GM04504 (cell line): ENCODE measurements at regions not wholly inside any gene's neighbourhood (a gene's known extent, or its start where the extent isn't known, plus 50 kb on each side); places are given as distances from the start of the nearest gene placed in this dataset.
"Not testable (repeated sequence)": the region's sequence is repeated elsewhere in the genome, so short reads cannot be mapped to it uniquely, and the experiment has no call there.

Experiments used
- DNase-seq: peaks from one replicate; pipeline ENCODE4 v3.0.0-alpha.2; 2012; ENCODE audit warnings: low read depth

DNA sequence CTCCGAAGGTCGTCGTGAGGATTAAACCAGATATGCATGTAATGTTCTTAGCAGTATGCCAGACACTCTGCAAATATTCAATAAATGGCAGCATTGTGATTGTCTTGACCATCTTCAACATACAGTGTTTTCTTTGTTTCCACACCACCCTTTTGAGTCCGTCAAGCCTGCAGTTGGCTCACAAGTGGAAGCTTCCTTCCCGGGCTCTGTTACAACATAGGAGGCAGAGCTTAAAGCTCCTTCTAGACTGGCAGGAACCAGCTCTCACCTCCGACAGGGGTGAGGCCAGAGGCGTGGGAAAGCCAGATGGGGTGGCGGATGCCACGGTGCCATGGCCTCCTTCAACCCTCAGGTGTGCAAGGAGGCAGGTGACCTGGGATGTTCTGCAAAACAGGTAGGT, 138.3 kb downstream of the FOXL1 start:
- DNase-seq: no peak

DNA sequence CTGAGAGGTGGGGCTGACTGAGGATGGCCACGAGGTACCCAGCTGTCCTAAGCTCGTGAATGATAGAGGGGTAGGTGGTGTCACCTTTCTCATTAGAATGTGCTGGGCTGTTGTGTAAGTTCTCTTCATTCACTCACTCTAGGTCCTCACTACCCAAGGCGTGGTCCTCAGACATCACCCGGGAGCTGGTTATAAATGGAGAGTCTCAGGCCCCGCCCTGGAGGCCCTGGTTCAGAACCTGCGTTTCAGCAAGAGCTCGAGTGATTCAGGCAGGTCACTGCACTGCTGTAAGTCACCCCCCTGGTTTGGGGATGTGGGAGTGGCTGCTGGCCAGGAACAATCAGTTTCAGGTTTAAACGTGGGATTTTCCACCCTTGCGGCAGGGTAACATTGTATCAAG, 139.8 kb downstream of the FOXL1 start:
- no peak for DNase-seq

DNA sequence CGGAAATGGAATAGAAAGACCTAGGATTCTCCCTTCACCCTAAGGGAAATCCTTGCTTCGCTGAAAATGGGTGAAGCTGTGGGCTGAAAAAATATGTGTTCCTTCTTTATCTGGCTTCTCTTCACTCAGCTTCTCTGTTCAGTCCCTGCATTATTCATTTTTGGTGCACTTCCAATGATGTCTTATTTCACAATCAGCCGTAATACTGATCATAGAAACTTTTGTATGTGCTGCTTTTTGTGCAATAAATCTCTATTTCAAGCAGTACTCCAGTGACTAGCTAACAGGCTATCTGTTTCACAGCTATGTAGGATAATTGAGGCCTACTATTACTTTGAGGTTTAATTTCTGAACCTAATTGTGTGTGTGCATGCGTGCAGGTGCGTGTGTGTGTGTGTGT, 144.6 kb downstream of the FOXL1 start:
- peak; percentile 27 for DNase-seq

DNA sequence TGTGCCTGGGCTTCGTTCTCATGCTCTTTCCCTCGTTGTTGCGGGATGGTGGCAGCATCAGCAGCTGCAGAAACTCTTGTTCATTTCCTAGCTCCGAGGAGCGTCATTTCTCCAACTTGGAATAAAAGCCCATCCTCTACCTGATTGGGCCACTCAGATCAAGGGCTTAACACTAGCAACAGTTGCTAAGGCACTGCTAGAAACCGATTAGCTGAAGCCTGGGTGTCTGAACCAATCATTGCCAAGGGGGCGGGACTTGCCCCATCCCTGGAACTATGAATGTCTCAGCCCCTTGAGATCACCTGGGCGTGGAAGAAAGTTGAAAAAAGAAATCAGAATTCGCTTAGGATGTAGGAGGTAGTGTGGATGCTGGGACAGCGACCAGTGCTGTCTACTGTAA, 145.3 kb downstream of the FOXL1 start:
- no peak for DNase-seq

DNA sequence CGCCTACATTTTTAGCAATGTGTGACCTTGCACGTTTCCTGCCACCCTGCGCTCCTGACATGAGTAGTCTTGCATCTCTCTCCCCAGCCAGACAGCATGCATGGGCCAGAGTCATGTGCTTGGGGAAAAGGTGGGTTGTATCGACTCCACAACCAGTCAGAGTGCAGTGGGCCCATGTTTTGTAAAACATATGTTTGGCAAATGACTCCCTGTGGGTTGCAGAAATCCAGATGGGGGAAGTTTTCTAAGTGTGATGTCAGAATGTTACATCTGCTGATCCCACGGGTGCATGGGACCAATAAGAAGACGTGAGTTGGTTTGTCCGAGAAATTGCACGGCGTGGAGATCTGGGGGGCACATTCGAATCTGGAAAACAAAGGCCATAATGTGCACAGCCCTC, 147.1 kb downstream of the FOXL1 start:
- DNase-seq: peak; percentile 4

DNA sequence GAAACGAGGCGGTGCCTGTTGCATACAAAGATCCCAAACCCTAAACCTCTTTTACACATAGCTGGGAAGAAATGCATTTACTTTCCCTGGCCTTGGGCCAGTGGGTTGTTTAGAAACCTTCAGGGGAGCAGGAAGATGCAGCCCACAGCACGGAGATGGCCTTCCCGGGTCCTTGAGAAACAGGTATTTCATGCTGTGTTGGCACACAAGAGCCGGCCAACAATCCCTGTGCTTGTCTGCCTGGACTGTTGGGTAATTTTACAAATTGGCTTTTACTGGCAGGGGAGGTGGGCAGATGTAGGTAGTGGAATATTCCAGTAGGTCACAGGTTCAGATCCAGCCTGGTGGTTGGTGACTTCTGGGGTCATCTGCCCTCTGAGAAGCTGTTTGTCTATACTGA, 148.0 kb downstream of the FOXL1 start:
- DNase-seq: no peak

DNA sequence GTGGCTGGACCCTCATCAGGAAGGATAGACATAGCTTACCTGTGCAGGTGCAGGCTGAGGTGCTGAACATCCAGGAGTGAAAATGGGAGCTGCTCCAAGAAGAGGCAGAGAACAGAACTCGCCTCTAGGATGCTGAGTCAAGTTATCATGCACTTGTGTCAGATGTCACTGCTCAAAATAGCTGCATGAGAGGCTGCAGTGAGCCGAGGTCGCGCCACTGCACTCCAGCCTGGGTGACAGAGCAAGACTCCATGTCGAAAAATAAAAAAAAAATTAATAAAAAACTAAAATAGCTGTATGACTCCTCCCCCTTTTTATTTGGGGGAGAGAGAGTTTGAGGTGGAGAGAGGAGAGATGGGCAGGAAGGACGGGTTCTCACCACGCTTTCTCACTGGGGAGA, 148.8 kb downstream of the FOXL1 start:
- no peak for DNase-seq

DNA sequence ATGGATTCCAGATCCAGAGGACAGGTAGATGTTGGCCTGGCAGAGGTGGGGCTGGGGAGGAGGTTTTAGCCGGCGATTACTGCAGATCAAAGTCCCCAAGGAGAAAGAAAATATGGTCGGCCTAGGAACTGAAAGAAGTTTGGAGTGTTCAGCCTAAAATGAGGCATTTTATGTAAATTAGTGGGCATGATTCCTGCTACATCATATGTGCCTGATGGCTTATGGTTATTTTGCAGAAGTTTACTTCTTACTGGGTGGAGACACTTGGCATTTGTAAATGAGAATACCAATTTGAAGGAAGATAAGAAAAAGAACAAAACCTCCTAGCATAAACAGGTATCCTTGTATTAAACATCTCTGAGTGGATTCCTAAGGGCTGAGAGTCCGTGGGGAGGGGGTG, 149.3 kb downstream of the FOXL1 start:
- no peak for DNase-seq

DNA sequence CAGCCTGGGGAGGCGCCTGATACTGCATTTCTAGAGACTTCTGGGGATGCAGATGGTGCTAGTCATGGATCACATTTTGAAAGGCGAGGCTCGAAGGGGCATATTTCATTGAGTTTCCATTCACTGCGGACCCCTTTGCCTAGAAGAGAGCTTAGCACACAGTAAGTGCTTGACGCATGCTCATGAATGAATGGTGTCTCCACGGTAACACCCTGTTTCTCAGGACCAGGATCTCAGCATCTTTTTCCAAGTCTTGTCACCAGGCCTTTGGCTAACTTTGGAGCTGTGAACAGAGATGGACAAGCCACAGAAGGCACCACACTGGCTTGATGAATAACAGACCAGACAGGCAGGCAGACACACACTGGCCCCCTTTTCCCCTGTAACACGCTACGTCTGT, 151.3 kb downstream of the FOXL1 start:
- DNase-seq: no peak

DNA sequence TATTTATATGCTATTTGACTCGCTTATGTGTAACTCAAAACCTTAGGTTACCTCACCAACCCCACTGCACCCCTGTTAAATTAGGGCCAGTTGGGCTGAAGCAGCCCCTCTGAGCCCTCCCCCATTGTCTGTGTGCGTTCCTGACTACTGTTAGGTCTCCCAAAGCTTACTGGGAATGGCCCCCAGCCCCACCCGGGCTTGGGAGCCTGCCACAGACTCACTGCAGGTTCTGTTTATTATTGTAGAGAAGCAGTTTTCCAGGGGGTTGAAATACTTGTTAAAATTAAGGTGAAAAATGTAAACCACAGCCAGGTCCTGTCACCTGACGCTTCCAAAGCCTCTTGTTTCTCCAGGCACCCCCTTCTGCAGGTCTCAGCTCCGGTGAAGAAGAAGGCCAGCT, 151.7 kb downstream of the FOXL1 start:
- no peak for DNase-seq

DNA sequence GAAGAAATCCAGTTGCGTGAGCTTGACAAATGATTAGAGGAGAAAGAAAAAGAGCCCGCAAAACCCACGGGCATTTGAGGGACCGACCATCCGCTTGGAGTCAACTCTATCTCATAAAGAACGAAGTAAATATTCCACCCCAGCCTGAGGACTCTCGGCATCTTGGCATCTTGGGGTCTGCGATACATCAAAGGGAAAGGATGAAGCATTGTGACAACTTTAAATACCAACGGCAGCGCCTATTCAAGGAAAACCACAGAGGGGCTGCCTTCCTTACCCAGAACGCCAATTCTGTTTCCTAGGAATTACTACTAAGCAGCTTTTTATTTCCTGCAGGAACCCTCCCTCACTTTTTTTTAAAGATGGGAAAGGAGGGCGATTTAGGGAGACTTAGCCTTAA, 152.2 kb downstream of the FOXL1 start:
- no peak for DNase-seq

DNA sequence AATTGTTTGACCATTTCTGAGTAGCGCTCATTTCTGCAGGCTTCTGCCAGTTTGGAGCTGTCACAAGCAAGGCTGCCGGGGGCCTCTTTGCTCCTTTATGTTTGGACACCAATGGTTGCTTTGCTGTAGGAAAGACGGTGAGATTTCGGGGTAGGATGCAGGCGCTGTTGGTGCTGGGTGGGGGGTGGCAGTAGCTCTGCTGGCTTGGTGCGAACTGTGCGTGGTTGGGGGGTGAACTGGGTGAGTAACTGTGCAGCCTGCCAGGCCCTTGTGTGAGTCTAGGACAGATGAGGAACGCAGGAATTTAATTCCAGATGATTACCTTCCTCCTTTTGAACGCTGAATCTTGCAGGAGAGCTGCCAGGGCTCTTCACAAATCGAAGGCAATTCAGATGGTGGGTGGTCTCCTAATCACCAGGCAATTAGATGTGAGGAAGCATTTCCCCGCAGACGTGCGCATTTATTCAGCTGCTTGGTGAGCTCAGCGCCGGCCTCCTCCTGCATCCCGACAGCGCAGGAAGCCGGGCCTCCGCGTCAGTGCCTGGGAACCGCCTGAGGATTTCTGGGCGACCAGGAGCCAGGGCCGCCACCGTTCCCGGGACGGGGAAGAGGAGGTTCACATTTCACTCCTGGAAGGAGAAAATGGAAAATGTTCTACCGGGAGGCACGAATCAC, 154.4 kb downstream of the FOXL1 start:
- no peak for DNase-seq

DNA sequence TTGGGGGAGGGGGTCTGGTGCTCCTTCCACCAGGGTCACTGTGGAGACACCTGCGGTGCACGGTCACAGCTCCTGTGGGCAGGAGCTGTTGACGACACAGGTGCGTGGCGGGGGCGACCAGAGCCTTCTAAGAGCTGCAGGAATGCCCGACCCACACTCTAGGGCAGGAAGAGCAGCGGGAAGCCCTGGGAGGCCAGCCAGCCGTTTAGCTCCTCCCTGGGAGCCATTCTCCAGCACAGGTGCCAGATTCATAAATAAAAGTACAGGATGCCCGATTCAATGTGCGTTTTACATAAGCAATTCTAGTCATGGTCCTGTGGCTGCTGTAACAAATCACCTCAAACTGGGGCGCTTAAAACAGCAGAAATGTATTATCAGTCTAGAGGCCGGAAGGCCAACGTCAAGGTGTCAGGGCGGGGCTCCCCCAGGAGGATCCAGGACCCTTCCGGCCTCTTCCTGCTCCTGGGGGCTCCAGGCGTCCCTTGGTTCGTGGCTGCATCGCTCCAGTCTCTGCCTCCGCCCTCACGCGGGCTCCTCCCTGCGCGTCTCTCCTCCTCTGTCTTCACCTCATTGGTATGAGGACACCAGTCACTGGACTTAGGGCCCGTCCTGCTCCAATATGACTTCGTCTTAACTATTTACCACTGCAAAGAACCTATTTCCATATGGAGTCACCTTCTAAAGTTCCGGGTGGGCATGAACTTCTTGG, 155.4 kb downstream of the FOXL1 start:
- no peak for DNase-seq

DNA sequence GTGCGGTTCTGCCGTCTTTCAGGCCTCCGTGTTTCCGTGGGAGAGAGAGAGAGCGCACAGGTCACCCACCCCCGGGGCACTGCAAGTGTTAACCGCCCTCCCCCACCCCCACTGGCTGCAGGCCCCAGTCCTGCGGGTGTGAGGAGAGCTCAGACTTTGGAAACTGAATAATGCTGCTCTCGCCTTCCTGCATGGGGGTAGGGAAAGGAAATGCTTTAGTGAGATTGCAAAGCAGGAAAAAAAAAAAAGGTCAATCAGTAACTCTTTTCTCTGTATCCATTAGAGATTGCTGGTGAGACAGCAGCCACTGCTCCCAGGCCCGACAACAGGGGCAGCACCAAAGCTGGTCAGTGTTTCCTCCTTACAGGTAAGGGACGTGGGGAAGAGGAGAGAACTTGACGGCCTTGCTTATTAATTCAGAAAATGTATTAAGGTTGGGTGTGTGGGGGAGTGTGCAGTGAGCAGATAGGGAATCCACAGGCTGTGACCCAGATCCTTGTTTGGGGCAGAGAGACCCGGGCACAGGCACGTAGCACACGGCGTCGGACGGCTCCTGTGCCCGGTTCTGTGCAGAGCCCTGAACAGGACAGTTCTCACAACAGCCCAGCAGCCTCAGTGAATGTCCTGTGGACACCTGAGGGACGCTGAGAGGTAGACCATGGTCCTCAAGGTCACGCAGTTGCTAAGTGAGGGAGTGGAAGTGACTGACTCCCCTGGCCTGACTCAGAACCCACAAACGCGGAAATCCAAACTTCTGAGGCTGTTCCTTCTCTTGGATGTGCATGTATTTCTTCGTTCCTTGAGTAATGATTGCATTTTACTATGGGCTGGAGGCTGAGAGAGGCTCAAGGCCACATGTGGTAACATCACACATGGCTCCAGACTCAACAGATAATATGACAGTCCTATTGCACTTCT, 156.5 kb downstream of the FOXL1 start:
- DNase-seq: no peak

DNA sequence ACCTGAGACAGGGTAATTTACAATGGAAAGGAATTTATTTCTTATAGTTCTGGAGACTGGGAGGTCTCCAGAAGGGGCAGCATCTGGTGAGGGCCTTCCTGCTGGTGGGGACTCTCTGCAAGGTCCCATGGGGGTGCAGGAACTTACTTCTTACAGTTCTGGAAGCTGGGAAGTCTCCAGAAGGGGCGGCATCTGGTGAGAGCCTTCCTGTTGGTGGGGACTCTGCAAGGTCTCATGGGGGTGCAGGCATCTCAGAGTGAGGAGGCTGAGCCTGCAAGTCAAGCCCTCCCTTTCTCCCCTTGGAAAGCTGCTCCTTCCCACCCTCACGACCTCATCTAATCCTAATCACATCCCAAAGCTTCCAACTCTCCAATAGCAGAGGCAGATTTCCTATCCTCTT, 157.4 kb downstream of the FOXL1 start:
- DNase-seq: no peak

DNA sequence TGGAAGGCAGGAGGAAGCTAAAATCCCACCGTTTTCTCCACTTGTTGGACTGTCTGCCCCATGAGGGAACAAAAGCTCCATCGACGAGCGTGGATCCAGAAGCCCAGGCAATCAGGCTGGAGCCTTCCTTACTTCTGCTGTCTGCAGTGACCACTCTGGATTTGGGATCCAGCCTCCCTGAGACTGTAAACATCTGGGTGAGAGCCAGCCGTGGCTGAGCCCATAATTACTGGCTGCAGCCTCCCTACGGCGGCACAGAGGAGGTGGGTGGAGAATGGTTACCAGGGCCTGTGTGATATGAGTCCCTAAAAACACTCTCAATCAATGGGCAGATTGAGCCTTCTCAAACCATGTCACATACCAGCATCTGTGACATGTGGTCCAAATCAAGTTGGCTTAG, 158.2 kb downstream of the FOXL1 start:
- no peak for DNase-seq

DNA sequence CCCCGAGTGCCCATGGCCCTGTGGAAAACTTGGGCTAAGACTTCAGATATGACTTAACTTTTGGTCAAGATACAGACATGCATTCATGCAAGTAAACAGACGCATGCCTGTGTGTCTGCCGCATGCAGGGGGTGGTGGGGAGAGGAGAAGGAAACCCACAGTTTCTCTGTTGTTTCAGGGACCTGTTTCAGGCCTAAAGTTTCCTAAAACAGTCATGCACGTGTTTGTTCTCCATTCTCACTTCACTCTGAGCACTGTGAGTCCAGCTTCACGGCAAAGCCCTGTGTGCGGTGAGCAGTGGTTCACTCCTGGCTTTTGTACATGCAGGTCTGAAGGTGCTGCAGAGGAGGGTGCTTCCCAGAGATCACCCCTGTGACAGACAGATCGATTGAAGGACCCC, 158.7 kb downstream of the FOXL1 start:
- no peak for DNase-seq

DNA sequence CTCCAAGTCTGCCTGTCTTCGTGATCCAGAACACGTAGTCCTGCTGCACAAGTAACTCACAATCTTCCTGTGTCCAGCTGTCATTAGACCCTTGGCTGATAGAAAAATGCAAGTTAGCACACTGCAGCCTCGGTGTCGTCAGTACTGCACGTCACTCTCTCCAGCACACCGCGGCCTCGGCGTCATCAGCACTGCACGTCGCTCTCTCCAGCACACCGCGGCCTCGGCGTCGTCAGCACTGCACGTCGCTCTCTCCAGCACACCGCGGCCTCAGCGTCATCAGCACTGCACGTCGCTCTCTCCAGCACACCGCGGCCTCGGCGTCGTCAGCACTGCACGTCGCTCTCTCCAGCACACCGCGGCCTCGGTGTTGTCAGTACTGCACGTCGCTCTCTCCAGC, 160.0 kb downstream of the FOXL1 start:
- not testable (repeated sequence) for DNase-seq

DNA sequence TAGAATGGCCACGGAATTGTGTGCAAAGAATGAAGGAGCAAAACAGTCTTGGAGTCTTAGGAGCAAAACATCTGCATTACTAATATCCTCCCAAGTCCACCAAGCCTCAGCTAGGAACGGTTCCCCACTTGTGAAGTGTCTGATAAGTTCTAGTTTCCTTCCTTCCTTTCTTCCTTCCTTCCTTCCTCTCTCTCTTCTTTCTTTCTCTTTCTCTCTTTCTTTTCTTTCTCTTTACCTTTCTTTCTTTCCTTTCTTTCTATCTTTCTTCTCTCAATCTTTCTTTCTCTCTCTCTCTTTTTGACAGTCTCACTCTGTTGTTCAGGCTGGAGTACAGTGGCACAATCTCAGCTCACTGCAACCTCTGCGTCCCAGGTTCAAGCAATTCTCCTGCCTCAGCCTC, 160.8 kb downstream of the FOXL1 start:
- DNase-seq: no peak

DNA sequence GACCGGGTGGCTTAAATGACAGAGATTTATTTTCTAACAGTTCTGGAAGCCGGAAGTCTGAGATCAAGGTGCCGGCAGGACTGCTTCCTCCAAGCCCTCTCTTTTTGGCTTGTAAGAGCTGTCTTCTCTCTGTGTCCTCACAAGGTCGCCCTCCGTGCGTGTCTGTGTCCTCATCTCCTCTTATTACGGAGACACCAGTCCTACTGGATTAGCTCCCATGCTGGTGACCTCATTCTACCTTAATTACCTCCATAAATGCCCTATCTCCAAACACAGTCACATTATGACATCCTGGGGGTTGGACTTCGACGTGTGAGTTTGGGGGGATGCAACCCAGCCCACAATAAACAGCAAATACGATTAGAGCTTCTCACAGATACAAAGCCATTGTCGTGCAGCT, 161.5 kb downstream of the FOXL1 start:
- DNase-seq: no peak

DNA sequence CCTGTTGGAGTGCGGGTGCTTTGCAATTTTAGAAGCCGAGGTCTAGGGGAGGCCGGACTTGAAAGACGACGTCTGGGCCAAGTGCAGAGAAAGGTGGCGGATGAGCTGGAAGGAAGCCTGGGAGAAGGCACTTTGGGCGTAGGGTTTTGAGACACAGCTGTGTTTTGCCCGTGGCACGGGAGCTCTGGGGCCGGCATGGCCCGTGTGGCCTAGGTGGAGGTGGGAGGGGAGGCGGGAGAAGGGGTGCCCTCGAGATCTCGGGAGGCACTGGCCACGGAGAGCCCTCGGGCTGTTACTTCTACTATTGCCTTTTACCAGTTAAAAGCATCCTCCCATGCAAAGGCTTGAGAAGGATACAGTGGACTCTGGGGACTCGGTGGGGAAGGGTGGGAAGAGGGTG, 161.9 kb downstream of the FOXL1 start:
- no peak for DNase-seq

DNA sequence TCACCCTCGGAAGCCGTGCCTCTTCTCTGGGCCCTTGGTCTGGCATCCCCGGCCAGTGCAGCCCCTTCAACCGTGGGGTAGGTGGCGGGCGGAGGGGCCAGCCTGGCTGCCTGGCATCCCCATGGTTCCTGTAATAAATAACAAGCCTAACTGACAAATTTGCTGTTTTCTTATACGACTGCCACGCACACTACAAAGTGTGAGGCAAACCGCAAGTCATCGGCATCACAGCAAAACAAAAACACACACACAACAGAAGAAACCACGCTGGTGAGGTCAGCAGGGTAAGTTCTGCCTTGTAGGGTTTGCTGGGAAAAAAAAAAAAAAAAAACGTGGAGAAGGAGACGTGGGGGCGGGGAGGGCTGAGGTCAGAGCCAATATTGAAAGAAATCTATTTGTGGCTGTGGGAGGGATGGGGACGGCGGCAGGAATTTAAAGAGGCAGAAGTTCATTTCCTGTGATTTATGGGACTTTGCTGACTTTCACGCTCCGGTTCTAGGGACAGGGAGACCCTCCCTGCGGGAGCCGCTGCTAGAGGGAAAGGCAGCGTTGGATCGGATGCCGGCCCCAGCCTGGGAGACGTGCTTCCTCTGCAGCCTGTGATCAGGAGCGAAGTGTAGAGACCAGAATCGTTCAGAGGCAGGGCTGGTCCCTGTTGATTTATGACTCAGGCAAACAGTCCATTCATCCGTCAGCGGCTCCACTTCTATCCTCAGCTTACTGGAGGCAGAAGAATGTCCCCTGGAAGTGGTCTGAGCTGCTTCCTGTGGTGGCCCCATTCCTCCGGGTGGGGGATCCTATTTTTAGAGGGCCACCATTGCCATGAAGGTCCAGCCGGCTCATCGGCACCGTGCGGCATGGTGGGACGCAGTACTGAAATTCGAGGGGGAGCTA, 162.8 kb downstream of the FOXL1 start:
- peak; percentile 14 for DNase-seq
